ENCODE measurements at regions not wholly inside any gene's neighbourhood (a gene's known extent, or its start where the extent isn't known, plus 50 kb on each side); places are given as distances from the start of the nearest gene placed in this dataset.

- DNase-seq (ENCODE audit: low spot score), result no peak
These were observed 187.8 kb downstream of the MYLK4 start for GRCh38 chr6:2562721-2563451.

- no peak for DNase-seq (ENCODE audit: low spot score)
These were observed 189.6 kb downstream of the MYLK4 start for GRCh38 chr6:2560917-2561698.

- no peak for DNase-seq (ENCODE audit: low spot score)
These were observed 190.4 kb downstream of the MYLK4 start for GRCh38 chr6:2560140-2560818.

GRCh38 chr6:2558861-2559801 lies 191.6 kb downstream of the MYLK4 start:
- no peak for DNase-seq (ENCODE audit: low spot score)

- DNase-seq (ENCODE audit: low spot score), result no peak
These were observed 192.5 kb downstream of the MYLK4 start for GRCh38 chr6:2558098-2558680.

- no peak for DNase-seq (ENCODE audit: low spot score)
These were observed 193.5 kb downstream of the MYLK4 start for GRCh38 chr6:2557181-2557720.

GRCh38 chr6:2556761-2557160 lies 194.0 kb downstream of the MYLK4 start:
- no peak for DNase-seq (ENCODE audit: low spot score)

- no peak for DNase-seq (ENCODE audit: low spot score)
These were observed 196.0 kb downstream of the MYLK4 start for GRCh38 chr6:2554651-2555260.

- DNase-seq (ENCODE audit: low spot score), result no peak
These were observed 198.1 kb downstream of the MYLK4 start for GRCh38 chr6:2552526-2553154.

- DNase-seq (ENCODE audit: low spot score), result no peak
These were observed 199.0 kb downstream of the MYLK4 start for GRCh38 chr6:2551705-2552104.

GRCh38 chr6:2550247-2550646 lies 200.5 kb downstream of the MYLK4 start:
- no peak for DNase-seq (ENCODE audit: low spot score)

GRCh38 chr6:2549834-2550233 lies 200.9 kb downstream of the MYLK4 start:
- no peak for DNase-seq (ENCODE audit: low spot score)

GRCh38 chr6:2547355-2547754 lies 203.4 kb downstream of the MYLK4 start:
- DNase-seq (ENCODE audit: low spot score), result no peak

- DNase-seq (ENCODE audit: low spot score), result no peak
These were observed 203.8 kb downstream of the MYLK4 start for GRCh38 chr6:2546901-2547300.

GRCh38 chr6:2545383-2546038 lies 205.2 kb downstream of the MYLK4 start:
- no peak for DNase-seq (ENCODE audit: low spot score)

GRCh38 chr6:2543321-2543720 lies 207.4 kb downstream of the MYLK4 start:
- DNase-seq (ENCODE audit: low spot score), result no peak

GRCh38 chr6:2542858-2543218 lies 207.9 kb downstream of the MYLK4 start:
- DNase-seq (ENCODE audit: low spot score), result no peak

GRCh38 chr6:2542101-2542857 lies 208.4 kb downstream of the MYLK4 start:
- DNase-seq (ENCODE audit: low spot score), result no peak

GRCh38 chr6:2536451-2536850 lies 214.3 kb downstream of the MYLK4 start:
- DNase-seq (ENCODE audit: low spot score), result no peak

Data from HuH-7.5 (cell line).